ENCODE measurements at regions not wholly inside any gene's neighbourhood (a gene's known extent, or its start where the extent isn't known, plus 50 kb on each side); places are given as distances from the start of the nearest gene placed in this dataset.

- no peak overlapping the region for H3K4me3 ChIP-seq (ENCODE audit: low read depth, low read length)
- DNase-seq (ENCODE audit: low read depth), result no peak
- no peak for TF ChIP-seq CTCF (IDR thresholded peaks at IDR 0.05; ENCODE audit: low read depth, low read length, missing control alignments)
These were observed 149.9 kb upstream of the ANKH start for GRCh38 chr5:15021266-15022046.

- H3K4me3 ChIP-seq (ENCODE audit: low read depth, low read length), result no peak overlapping the region
- no peak for TF ChIP-seq CTCF (IDR thresholded peaks at IDR 0.05; ENCODE audit: low read depth, low read length, missing control alignments)
- no peak for DNase-seq (ENCODE audit: low read depth)
These were observed 149.2 kb upstream of the ANKH start for GRCh38 chr5:15020736-15021135.

- DNase-seq (ENCODE audit: low read depth), result no peak
- H3K4me3 ChIP-seq (ENCODE audit: low read depth, low read length), result no peak overlapping the region
- TF ChIP-seq CTCF (IDR thresholded peaks at IDR 0.05; ENCODE audit: low read depth, low read length, missing control alignments), result no peak
These were observed 143.2 kb upstream of the ANKH start for GRCh38 chr5:15014809-15015208.

GRCh38 chr5:15013654-15014463, 142.3 kb upstream of the ANKH start:
- peak; percentile 51 for TF ChIP-seq CTCF (IDR thresholded peaks at IDR 0.05; ENCODE audit: low read depth, low read length, missing control alignments)
- no peak overlapping the region for H3K4me3 ChIP-seq (ENCODE audit: low read depth, low read length)
- DNase-seq (ENCODE audit: low read depth), result no peak

- no peak overlapping the region for H3K4me3 ChIP-seq (ENCODE audit: low read depth, low read length)
- TF ChIP-seq CTCF (IDR thresholded peaks at IDR 0.05; ENCODE audit: low read depth, low read length, missing control alignments), result no peak
- no peak for DNase-seq (ENCODE audit: low read depth)
These were observed 140.5 kb upstream of the ANKH start for GRCh38 chr5:15012061-15012460.

GRCh38 chr5:15010936-15011335, 139.4 kb upstream of the ANKH start:
- no peak overlapping the region for H3K4me3 ChIP-seq (ENCODE audit: low read depth, low read length)
- no peak for TF ChIP-seq CTCF (IDR thresholded peaks at IDR 0.05; ENCODE audit: low read depth, low read length, missing control alignments)
- no peak for DNase-seq (ENCODE audit: low read depth)
